ENCODE measurements at regions not wholly inside any gene's neighbourhood (a gene's known extent, or its start where the extent isn't known, plus 50 kb on each side); places are given as distances from the start of the nearest gene placed in this dataset.

DNA sequence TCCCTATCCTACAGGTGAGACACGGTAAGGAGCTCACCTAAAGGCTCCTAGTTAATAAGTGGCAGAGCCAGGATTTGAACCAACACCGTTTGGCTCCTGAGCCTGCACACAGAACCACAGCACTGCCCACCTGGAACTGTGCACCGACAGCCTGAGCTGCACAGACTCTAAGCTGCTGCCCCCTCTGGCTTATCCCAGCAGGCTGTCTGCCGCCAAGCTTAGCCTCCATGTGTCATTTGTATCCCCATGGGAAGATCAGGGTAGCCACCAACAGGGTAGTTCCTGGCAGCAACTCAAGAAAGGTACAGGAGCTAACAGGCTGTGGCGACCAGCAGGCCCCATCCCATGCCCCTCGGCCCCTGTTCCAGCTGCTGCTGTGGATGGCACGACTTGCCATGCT lies 135.7 kb downstream of the LRRC30 start:
- intact Hi-C loops (cut with micrococcal nuclease) = no loop called here
- H3K4me3 ChIP-seq (ENCODE audit: control extremely low read depth in 1 of 5, extremely low read depth in 1 of 5, insufficient read depth in 1 of 5, low read depth in 2 of 5, low read length in 4 of 5) = no peak overlapping the region
- no peaks in the 10 kb centered on the region for H3K79me2 ChIP-seq (ENCODE audit: control insufficient read depth, insufficient read depth, low read length)
- H3K27me3 ChIP-seq (replicated peaks in 1 of 4; ENCODE audit: control extremely low read depth in 1 of 4, control insufficient read depth in 3 of 4, insufficient read depth in 4 of 4, low read length in 3 of 4) = no peaks in the 10 kb centered on the region
- Mint-ChIP-seq H3K27me3 (no peaks in the 10 kb centered on the region), H3K27ac (no peak overlapping the region), H3K9me3 (ENCODE audit: insufficient read depth) (no peaks in the 10 kb centered on the region), H3K4me1 (no peaks in the 10 kb centered on the region), H3K4me3 (no peak overlapping the region)
- ChIA-PET CTCF (no interaction called here), POLR2A (no interaction called here)
- no peak for DNase-seq
- ATAC-seq (ENCODE audit: low read depth) = no peak
- H3K27ac ChIP-seq (ENCODE audit: low read length in 2 of 2) = no peak overlapping the region
- H3K4me1 ChIP-seq (ENCODE audit: control insufficient read depth in 2 of 2, insufficient read depth in 2 of 2, low read length in 2 of 2) = no peaks in the 10 kb centered on the region
- no peak overlapping the region for H2AFZ ChIP-seq (ENCODE audit: insufficient read depth, low read depth, low read length, poor library complexity, severe bottlenecking)
- no peak overlapping the region for H3K9ac ChIP-seq (ENCODE audit: low read length)
- no peak for TF ChIP-seq EZH2 (IDR thresholded peaks at IDR 0.05; ENCODE audit: borderline replicate concordance, insufficient read depth, low read depth, low read length, poor library complexity, severe bottlenecking)
- TF ChIP-seq, protein P1, sequence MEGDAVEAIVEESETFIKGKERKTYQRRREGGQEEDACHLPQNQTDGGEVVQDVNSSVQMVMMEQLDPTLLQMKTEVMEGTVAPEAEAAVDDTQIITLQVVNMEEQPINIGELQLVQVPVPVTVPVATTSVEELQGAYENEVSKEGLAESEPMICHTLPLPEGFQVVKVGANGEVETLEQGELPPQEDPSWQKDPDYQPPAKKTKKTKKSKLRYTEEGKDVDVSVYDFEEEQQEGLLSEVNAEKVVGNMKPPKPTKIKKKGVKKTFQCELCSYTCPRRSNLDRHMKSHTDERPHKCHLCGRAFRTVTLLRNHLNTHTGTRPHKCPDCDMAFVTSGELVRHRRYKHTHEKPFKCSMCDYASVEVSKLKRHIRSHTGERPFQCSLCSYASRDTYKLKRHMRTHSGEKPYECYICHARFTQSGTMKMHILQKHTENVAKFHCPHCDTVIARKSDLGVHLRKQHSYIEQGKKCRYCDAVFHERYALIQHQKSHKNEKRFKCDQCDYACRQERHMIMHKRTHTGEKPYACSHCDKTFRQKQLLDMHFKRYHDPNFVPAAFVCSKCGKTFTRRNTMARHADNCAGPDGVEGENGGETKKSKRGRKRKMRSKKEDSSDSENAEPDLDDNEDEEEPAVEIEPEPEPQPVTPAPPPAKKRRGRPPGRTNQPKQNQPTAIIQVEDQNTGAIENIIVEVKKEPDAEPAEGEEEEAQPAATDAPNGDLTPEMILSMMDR (IDR thresholded peaks at IDR 0.05) = no peak
- H3K36me3 ChIP-seq (replicated peaks in 1 of 2; ENCODE audit: control extremely low read depth in 1 of 2, control insufficient read depth in 1 of 2, extremely low read depth in 1 of 2, insufficient read depth in 2 of 2, low read length in 1 of 2) = no peaks in the 10 kb centered on the region
- WGBS (ENCODE audit: insufficient coverage) = 71% methylated on average over 7 of the region's 7 CpGs
- no peak overlapping the region for H3K4me2 ChIP-seq (replicated peaks; ENCODE audit: low read depth, low read length, poor library complexity, severe bottlenecking)
- H4K20me1 ChIP-seq (ENCODE audit: control insufficient read depth, insufficient read depth, low read length, poor library complexity, severe bottlenecking) = no peaks in the 10 kb centered on the region
- peaks cover 0 to 16% (median 0%) of the 10 kb centered on the region in 3 donors for H3K9me3 ChIP-seq (ENCODE audit: control extremely low read depth in 1 of 3, control insufficient read depth in 2 of 3, insufficient read depth in 1 of 3, low read length in 2 of 3)

DNA sequence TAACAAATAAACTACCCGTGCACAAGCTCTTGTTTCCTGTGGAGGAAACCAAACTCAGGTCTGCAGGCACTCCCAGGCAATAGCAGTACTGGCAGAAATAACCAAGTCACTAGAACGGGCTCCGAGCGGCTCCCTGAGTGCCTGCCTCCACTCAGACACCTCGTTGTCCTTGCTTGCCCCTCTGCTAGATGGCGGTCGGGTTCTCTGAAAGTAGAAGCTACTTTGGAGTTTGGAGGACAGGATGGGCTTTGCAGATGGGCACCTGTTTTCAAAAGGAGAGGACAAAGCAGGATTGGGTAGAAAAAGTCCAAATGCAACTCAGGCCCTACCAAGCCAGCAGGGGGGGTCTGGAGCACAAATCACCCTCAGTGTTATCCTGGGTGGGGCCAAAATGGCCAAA lies 136.4 kb downstream of the LRRC30 start:
- no peak for DNase-seq
- POLR2A ChIA-PET = no interaction called here
- Mint-ChIP-seq H3K4me3 (no peak overlapping the region), H3K4me1 (no peaks in the 10 kb centered on the region), H3K9me3 (ENCODE audit: insufficient read depth) (no peaks in the 10 kb centered on the region), H3K27ac (no peak overlapping the region), H3K27me3 (no peaks in the 10 kb centered on the region)
- H3K4me1 ChIP-seq (ENCODE audit: control insufficient read depth in 2 of 2, insufficient read depth in 2 of 2, low read length in 2 of 2) = no peaks in the 10 kb centered on the region
- intact Hi-C loops (cut with micrococcal nuclease) = no loop called here
- H3K4me2 ChIP-seq (replicated peaks; ENCODE audit: low read depth, low read length, poor library complexity, severe bottlenecking) = no peak overlapping the region
- H3K9ac ChIP-seq (ENCODE audit: low read length) = no peak overlapping the region
- no peaks in the 10 kb centered on the region for H3K36me3 ChIP-seq (replicated peaks in 1 of 2; ENCODE audit: control extremely low read depth in 1 of 2, control insufficient read depth in 1 of 2, extremely low read depth in 1 of 2, insufficient read depth in 2 of 2, low read length in 1 of 2)
- H3K27me3 ChIP-seq (replicated peaks in 1 of 4; ENCODE audit: control extremely low read depth in 1 of 4, control insufficient read depth in 3 of 4, insufficient read depth in 4 of 4, low read length in 3 of 4) = no peaks in the 10 kb centered on the region
- no peak overlapping the region for H2AFZ ChIP-seq (ENCODE audit: insufficient read depth, low read depth, low read length, poor library complexity, severe bottlenecking)
- H3K27ac ChIP-seq (ENCODE audit: low read length in 2 of 2) = no peak overlapping the region
- no peaks in the 10 kb centered on the region for H3K79me2 ChIP-seq (ENCODE audit: control insufficient read depth, insufficient read depth, low read length)
- H3K4me3 ChIP-seq (ENCODE audit: control extremely low read depth in 1 of 5, extremely low read depth in 1 of 5, insufficient read depth in 1 of 5, low read depth in 2 of 5, low read length in 4 of 5) = no peak overlapping the region
- no peak for ATAC-seq (ENCODE audit: low read depth)
- H4K20me1 ChIP-seq (ENCODE audit: control insufficient read depth, insufficient read depth, low read length, poor library complexity, severe bottlenecking) = no peaks in the 10 kb centered on the region
- CTCF ChIA-PET = no interaction called here
- TF ChIP-seq, protein P1 (IDR thresholded peaks at IDR 0.05) = no peak
- TF ChIP-seq EZH2 (IDR thresholded peaks at IDR 0.05; ENCODE audit: borderline replicate concordance, insufficient read depth, low read depth, low read length, poor library complexity, severe bottlenecking) = no peak
- 12% methylated on average over 7 of the region's 7 CpGs for WGBS (ENCODE audit: insufficient coverage)
- peaks cover 0 to 16% (median 0%) of the 10 kb centered on the region in 3 donors for H3K9me3 ChIP-seq (ENCODE audit: control extremely low read depth in 1 of 3, control insufficient read depth in 2 of 3, insufficient read depth in 1 of 3, low read length in 2 of 3)
